Keratinocyte (primary cell): ENCODE measurements at regions not wholly inside any gene's neighbourhood (a gene's known extent, or its start where the extent isn't known, plus 50 kb on each side); places are given as distances from the start of the nearest gene placed in this dataset.

Source experiments
- EZH2 ChIP-seq: IDR thresholded peaks from one replicate; pipeline ENCODE4 v1.6.1; 2012; ENCODE audit warnings: inconsistent platforms, mild to moderate bottlenecking, low read length, moderate library complexity
- TF ChIP-seq, protein P1 (sequence below), 3 experiments: IDR thresholded peaks in 1 of 3; conservative IDR thresholded peaks in 1 of 3; optimal IDR thresholded peaks in 1 of 3; 2 replicates in 2 of 3; 3 replicates in 1 of 3; pipeline versions ENCODE3 to v1.5.1; 2011; ENCODE audit warnings: low read length in 3 of 3, mild to moderate bottlenecking in 3 of 3, moderate library complexity in 2 of 3, control low read depth in 1 of 3, inconsistent platforms in 1 of 3; ENCODE audit not compliant: insufficient read depth in 2 of 3; ENCODE audit errors: extremely low read depth in 1 of 3

DNA sequence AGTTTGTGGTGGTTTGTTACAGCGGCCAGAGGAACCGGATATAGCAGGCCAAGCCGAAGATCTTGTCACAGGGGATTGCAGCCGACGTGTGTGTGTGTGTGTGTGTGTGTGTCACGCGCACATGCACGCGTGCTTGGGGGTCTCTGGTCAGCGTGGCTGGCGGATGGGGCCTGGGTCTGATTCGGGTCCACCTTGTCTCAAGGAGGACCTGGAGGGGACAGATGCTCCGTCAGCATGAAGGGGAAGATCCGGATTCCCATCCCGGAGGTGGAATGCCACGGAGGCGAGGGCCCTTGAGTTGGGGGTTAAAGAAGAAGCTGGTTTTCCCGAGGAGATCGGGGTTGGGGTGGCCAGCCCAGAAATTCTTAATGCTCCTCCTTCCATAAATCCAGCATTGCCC is 1237.8 kb downstream of the BRD1 start:
- TF ChIP-seq, protein P1, sequence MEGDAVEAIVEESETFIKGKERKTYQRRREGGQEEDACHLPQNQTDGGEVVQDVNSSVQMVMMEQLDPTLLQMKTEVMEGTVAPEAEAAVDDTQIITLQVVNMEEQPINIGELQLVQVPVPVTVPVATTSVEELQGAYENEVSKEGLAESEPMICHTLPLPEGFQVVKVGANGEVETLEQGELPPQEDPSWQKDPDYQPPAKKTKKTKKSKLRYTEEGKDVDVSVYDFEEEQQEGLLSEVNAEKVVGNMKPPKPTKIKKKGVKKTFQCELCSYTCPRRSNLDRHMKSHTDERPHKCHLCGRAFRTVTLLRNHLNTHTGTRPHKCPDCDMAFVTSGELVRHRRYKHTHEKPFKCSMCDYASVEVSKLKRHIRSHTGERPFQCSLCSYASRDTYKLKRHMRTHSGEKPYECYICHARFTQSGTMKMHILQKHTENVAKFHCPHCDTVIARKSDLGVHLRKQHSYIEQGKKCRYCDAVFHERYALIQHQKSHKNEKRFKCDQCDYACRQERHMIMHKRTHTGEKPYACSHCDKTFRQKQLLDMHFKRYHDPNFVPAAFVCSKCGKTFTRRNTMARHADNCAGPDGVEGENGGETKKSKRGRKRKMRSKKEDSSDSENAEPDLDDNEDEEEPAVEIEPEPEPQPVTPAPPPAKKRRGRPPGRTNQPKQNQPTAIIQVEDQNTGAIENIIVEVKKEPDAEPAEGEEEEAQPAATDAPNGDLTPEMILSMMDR (optimal IDR thresholded peaks at IDR 0.05 in 1 of 3, IDR thresholded peaks at IDR 0.05 in 1 of 3, conservative IDR thresholded peaks at IDR 0.05 in 1 of 3; ENCODE audit: extremely low read depth in 1 of 3, insufficient read depth in 2 of 3, low read length in 3 of 3): no peak
- TF ChIP-seq EZH2: no peak
